ENCODE measurements at regions not wholly inside any gene's neighbourhood (a gene's known extent, or its start where the extent isn't known, plus 50 kb on each side); places are given as distances from the start of the nearest gene placed in this dataset.

- Histone ChIP-seq H3K27me3 (ENCODE audit: control insufficient read depth, insufficient read depth, low read length) (no peaks in the 10 kb centered on the region), H3K4me3 (ENCODE audit: low read depth in 2 of 2, low read length in 2 of 2) (no peak overlapping the region), H3K4me1 (ENCODE audit: control insufficient read depth, insufficient read depth, low read length) (peaks cover 2% of the 10 kb centered on the region; the same call in 1 of the 2 replicates), H3K27ac (ENCODE audit: low read length) (no peak overlapping the region), H3K36me3 (ENCODE audit: control insufficient read depth, insufficient read depth, low read length) (no peaks in the 10 kb centered on the region), H3K9me3 (ENCODE audit: control insufficient read depth, insufficient read depth, low read depth, low read length) (no peaks in the 10 kb centered on the region)
- in situ Hi-C loops (cut with HindIII; ENCODE audit: low pct_unique_long_range_greater_than_20kb, low sequenced_read_pairs) (no loop called here), intact Hi-C loops (cut with micrococcal nuclease; ENCODE audit: unreplicated experiment) (no loop called here)
- POLR2A ChIA-PET = no interaction called here
- ATAC-seq (no peak), DNase-seq (ENCODE audit: low read depth, low spot score) (no peak)
- BruUV-seq (replicated peaks) = no TSS peak
- CTCF ChIA-PET = no interaction called here
- no peak for TF ChIP-seq SIN3A (IDR thresholded peaks at IDR 0.05; ENCODE audit: borderline replicate concordance, insufficient read depth, low read depth, low read length)
- TF ChIP-seq REST (IDR thresholded peaks at IDR 0.05; ENCODE audit: insufficient read depth in 1 of 2, low read depth in 2 of 2, low read length in 1 of 2) = no peak
- no peak for TF ChIP-seq POLR2AphosphoS5 (IDR thresholded peaks at IDR 0.05; ENCODE audit: low read depth, low read length)
- no peak for TF ChIP-seq TCF7L2 (IDR thresholded peaks at IDR 0.05; ENCODE audit: low read depth, low read length)
- TF ChIP-seq CTCF (IDR thresholded peaks at IDR 0.05) = no peak
Measured at GRCh38 chr5:173771121-173771724, 116.9 kb upstream of the CPEB4 start.

GRCh38 chr5:173771725-173772383, 116.3 kb upstream of the CPEB4 start:
- POLR2A ChIA-PET = interaction anchor here (0.6 kb wide), 1 partner anchor 813 kb away, joined by 4 read pairs; no protein-coding TSS in a partner anchor
- intact Hi-C loops (cut with micrococcal nuclease; ENCODE audit: unreplicated experiment) = no loop called here
- ATAC-seq = no peak

More at GRCh38 chr5:173771725-173772383, 116.3 kb upstream of the CPEB4 start:
- BruUV-seq (replicated peaks) = no TSS peak
- Histone ChIP-seq H3K9me3 (ENCODE audit: control insufficient read depth, insufficient read depth, low read depth, low read length) (no peaks in the 10 kb centered on the region), H3K27me3 (ENCODE audit: control insufficient read depth, insufficient read depth, low read length) (no peaks in the 10 kb centered on the region), H3K36me3 (ENCODE audit: control insufficient read depth, insufficient read depth, low read length) (no peaks in the 10 kb centered on the region), H3K27ac (ENCODE audit: low read length) (no peak overlapping the region), H3K4me1 (ENCODE audit: control insufficient read depth, insufficient read depth, low read length) (no peaks in the 10 kb centered on the region), H3K4me3 (ENCODE audit: low read depth in 2 of 2, low read length in 2 of 2) (no peak overlapping the region)
- in situ Hi-C loops (cut with HindIII; ENCODE audit: low pct_unique_long_range_greater_than_20kb, low sequenced_read_pairs) = no loop called here
- no peak for DNase-seq (ENCODE audit: low read depth, low spot score)
- CTCF ChIA-PET = no interaction called here
- TF ChIP-seq REST (IDR thresholded peaks at IDR 0.05; ENCODE audit: insufficient read depth in 1 of 2, low read depth in 2 of 2, low read length in 1 of 2) (no peak), POLR2AphosphoS5 (IDR thresholded peaks at IDR 0.05; ENCODE audit: low read depth, low read length) (no peak), SIN3A (IDR thresholded peaks at IDR 0.05; ENCODE audit: borderline replicate concordance, insufficient read depth, low read depth, low read length) (no peak), TCF7L2 (IDR thresholded peaks at IDR 0.05; ENCODE audit: low read depth, low read length) (no peak), CTCF (IDR thresholded peaks at IDR 0.05) (no peak)
